Body of pancreas (tissue), 4 donors: ENCODE measurements at regions not wholly inside any gene's neighbourhood (a gene's known extent, or its start where the extent isn't known, plus 50 kb on each side); places are given as distances from the start of the nearest gene placed in this dataset.

Experiments
- ATAC-seq: fragments of 150-250 bp; one replicate; pipeline ENCODE4 v1.9.1; 2016
- DNase-seq, 4 donors: peaks; one replicate each; pipeline ENCODE4 v3.0.0-alpha.2; 2019
- H3K27ac ChIP-seq, 4 donors: fragments of 200-600 bp; sonication (generic); 1 replicate in 3 of 4; 2 replicates in 1 of 4; pipeline versions ENCODE4 v1.5.1 to v1.6.1; 2016 to 2019; ENCODE audit warnings: mild to moderate bottlenecking in 1 of 4, mixed read lengths in 1 of 4, moderate library complexity in 1 of 4
- H3K27me3 ChIP-seq, 2 donors: fragments of 200-600 bp; sonication (generic); one replicate each; pipeline ENCODE4 v1.6.0; 2016; ENCODE audit warnings: mild to moderate bottlenecking in 1 of 2
- H3K36me3 ChIP-seq, 2 donors: fragments of 200-600 bp; sonication (generic); replicated peaks in 1 of 2; 2 replicates each; pipeline ENCODE4 v1.5.1; 2016; ENCODE audit warnings: low read depth in 2 of 2; ENCODE audit not compliant: insufficient read depth in 1 of 2
- H3K4me1 ChIP-seq: fragments of 200-600 bp; sonication (generic); one replicate; pipeline ENCODE4 v1.6.0; 2016
- H3K4me3 ChIP-seq, 2 donors: fragments of 200-600 bp; sonication (generic); 1 replicate in 1 of 2; 2 replicates in 1 of 2; pipeline ENCODE4 v1.5.1; 2016 to 2019
- H3K9me3 ChIP-seq, 3 donors: fragments of 200-600 bp; sonication (generic); 1 replicate in 2 of 3; 2 replicates in 1 of 3; pipeline ENCODE4 v1.5.1; 2016
- CTCF ChIP-seq, 7 experiments: fragments of 450-650 bp in 4 of 7; fragments of 200-600 bp in 3 of 7; sonication (generic) in 3 of 7; IDR thresholded peaks; one replicate each; pipeline ENCODE4 v1.5.1; 2016 to 2019; ENCODE audit warnings: antibody characterized with exemption in 7 of 7
- POLR2A ChIP-seq, 3 donors: fragments of 450-650 bp; IDR thresholded peaks; one replicate each; pipeline ENCODE4 v1.6.1; 2016; ENCODE audit warnings: antibody characterized with exemption in 3 of 3, mild to moderate bottlenecking in 2 of 3
- WGBS, 2 donors: methylation state at CpG; one replicate each; pipeline ENCODE4 v1.1.5; 2017; 5-methylcytosine and 5-hydroxymethylcytosine counted together
- intact Hi-C: fragments of 100-400 bp; cut with DNase I; formaldehyde crosslinking; loops from one replicate; pipeline ENCODE4 v1.15.1; 2023

DNA sequence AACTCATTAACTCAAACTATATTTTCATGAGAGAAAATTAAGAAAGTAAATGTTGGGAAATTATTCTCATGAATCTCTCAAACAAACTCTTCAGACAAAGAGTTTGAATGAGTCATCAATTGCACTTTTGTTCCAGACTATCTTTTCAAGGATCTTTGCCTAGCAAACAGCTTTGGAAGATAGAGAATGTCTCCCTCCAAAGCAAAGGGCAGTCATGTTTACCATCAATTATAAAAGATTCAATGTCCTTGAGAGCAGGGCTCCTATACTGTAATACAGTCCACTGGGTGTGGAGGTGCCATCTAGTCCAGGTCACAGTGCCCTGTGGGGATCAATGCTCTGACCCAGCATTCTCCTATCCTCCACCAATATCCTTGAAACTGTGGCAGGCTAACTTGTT is 1429.3 kb downstream of the EFNA5 start:
- Histone ChIP-seq H3K4me1 (no peaks in the 10 kb centered on the region), H3K27ac (no peak overlapping the region), H3K9me3 (no peaks in the 10 kb centered on the region), H3K36me3 (no peaks in the 10 kb centered on the region), H3K27me3 (no peaks in the 10 kb centered on the region), H3K4me3 (no peak overlapping the region)
- ATAC-seq (no peak), DNase-seq (no peak)
- no peak for TF ChIP-seq POLR2A (IDR thresholded peaks at IDR 0.05)
- no peak for TF ChIP-seq CTCF (IDR thresholded peaks at IDR 0.05)
- intact Hi-C loops = no loop called here

- Histone ChIP-seq H3K4me1 (no peaks in the 10 kb centered on the region), H3K4me3 (no peak overlapping the region), H3K36me3 (no peaks in the 10 kb centered on the region), H3K27me3 (no peaks in the 10 kb centered on the region), H3K9me3 (no peaks in the 10 kb centered on the region), H3K27ac (no peak overlapping the region)
- ATAC-seq (no peak), DNase-seq (no peak)
- WGBS, 2 donors = 83 to 91% methylated on average over 16 to 20 of the region's 25 CpGs
- no peak for TF ChIP-seq CTCF (IDR thresholded peaks at IDR 0.05)
- TF ChIP-seq POLR2A (IDR thresholded peaks at IDR 0.05) = no peak
- intact Hi-C loops = no loop called here
These were observed 1464.7 kb downstream of the EFNA5 start for GRCh38 chr5:106205916-106206571.

DNA sequence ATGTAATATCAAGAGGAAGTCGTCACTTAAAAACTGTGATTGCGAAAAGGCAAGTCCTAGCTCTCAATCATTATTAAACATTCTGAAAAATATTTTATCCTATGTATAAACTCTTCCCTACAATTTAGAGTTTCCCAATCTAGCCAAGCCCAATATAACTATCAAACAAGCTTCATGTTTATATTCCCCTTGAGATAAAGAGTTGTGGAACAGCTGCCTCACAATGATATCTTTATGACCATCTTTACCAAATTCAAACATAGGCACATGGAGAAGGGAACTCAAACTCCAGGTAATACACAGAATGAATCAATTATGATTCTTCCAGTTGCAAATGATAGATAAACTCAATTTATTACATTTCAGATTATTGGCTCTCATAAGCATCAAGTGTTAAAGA is 1468.7 kb downstream of the EFNA5 start:
- intact Hi-C loops = no loop called here
- H3K4me1 ChIP-seq = no peaks in the 10 kb centered on the region
- TF ChIP-seq CTCF (IDR thresholded peaks at IDR 0.05) (no peak), POLR2A (IDR thresholded peaks at IDR 0.05) (no peak)
- no peak overlapping the region for H3K27ac ChIP-seq
- ATAC-seq (no peak), DNase-seq (no peak)
- H3K9me3 ChIP-seq = no peaks in the 10 kb centered on the region
- H3K4me3 ChIP-seq = no peak overlapping the region
- 75 to 89% methylated on average over 2 of the region's 2 CpGs for WGBS, 2 donors
- H3K36me3 ChIP-seq = no peaks in the 10 kb centered on the region
- no peaks in the 10 kb centered on the region for H3K27me3 ChIP-seq

GRCh38 chr5:106200971-106201370 is 1469.8 kb downstream of the EFNA5 start:
- Histone ChIP-seq H3K9me3 (no peaks in the 10 kb centered on the region), H3K27me3 (no peaks in the 10 kb centered on the region), H3K4me3 (no peak overlapping the region), H3K27ac (no peak overlapping the region), H3K36me3 (no peaks in the 10 kb centered on the region), H3K4me1 (no peaks in the 10 kb centered on the region)
- ATAC-seq (no peak), DNase-seq (no peak)
- TF ChIP-seq CTCF (IDR thresholded peaks at IDR 0.05) (no peak), POLR2A (IDR thresholded peaks at IDR 0.05) (no peak)
- intact Hi-C loops = no loop called here
- WGBS, 2 donors = 57 to 60% methylated on average over 4 of the region's 4 CpGs
